GM12874 (cell line): ENCODE measurements at regions not wholly inside any gene's neighbourhood (a gene's known extent, or its start where the extent isn't known, plus 50 kb on each side); places are given as distances from the start of the nearest gene placed in this dataset.
A peak's percentile ranks its signal among the peaks of the same experiment; 100 is the strongest.

Experiments used
- CTCF ChIP-seq: IDR thresholded peaks from 2 replicates; pipeline ENCODE4 v1.5.1; 2011; ENCODE audit warnings: low read depth, mild to moderate bottlenecking, control low read depth, low read length, moderate library complexity; ENCODE audit not compliant: insufficient read depth

- TF ChIP-seq CTCF, result no peak
Observed at GRCh38 chr3:177811835-177812234, 614.6 kb upstream of the TBL1XR1 start.

- TF ChIP-seq CTCF, result no peak
Observed at GRCh38 chr3:177812492-177812891, 615.2 kb upstream of the TBL1XR1 start.

- TF ChIP-seq CTCF, result no peak
Observed at GRCh38 chr3:177813322-177813721, 616.0 kb upstream of the TBL1XR1 start.

DNA sequence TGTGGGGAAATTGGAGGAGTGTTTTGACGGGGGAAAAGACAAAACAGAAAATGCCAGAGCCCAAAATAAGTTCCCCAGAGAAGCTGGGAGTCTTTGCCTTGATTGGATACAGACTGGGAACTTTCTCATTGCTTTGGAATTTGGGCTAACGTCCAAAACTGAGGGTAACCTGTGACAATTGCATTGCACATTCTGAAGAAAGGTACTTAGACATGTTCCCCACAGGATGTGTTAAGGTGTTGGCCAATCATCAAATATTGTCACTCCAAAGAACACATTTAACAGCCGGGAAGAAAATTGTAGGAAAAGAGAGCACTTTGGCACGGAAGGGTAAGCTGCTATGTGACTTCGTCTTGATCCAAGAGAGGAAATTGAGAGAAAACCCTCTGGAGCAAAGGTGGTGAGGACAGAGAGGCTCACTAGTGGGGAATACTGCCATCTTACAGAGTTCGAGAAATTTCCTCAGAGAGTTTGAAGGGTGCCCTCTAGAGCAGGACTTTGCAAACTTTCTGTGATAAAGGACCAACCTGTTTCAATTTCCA lies 619.5 kb upstream of the TBL1XR1 start:
- 0 out of 2 replicates have a peak, but pooled peaks have one; percentile 4 for TF ChIP-seq CTCF

- TF ChIP-seq CTCF, result no peak
Observed at GRCh38 chr3:177817751-177818150, 620.5 kb upstream of the TBL1XR1 start.

- no peak for TF ChIP-seq CTCF
Observed at GRCh38 chr3:177818712-177819240, 621.5 kb upstream of the TBL1XR1 start.

DNA sequence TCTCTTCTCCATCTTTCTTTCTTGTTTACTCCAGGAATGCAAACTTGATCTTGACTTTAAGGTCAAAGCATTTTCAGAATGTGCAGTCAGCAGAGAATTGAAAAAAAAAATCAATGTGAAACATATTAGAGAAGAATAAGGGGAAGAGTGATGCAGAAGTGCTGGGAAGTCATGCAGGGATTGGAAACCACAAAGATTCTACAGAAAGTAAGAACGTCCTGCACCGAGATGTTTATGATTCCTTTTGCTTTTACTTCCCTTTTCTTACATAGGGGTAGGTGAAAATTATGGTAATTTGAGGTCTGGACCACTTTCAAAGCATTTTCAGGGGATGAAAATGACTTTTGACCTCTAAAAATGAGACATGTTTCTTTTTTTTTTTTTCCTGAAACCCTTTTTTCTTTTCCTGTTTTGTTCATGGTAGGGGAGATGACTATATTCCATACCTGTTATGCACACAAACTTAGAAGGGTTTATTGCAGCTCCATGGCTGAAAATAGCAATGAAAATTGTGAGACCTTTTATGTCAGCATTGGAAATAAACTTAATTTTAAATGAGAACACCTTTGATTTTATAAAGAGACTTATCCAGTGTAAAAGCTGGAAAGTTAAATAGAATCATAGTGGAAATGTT lies 623.5 kb upstream of the TBL1XR1 start:
- TF ChIP-seq CTCF, result no peak
